NCI-H2196 treated with DMSO at 0.1 percent for 48 hours (cell line): ENCODE measurements at regions not wholly inside any gene's neighbourhood (a gene's known extent, or its start where the extent isn't known, plus 50 kb on each side); places are given as distances from the start of the nearest gene placed in this dataset.

Experiments used
- DNase-seq: peaks from one replicate; lab custom pipeline; 2025; ENCODE audit not compliant: unreplicated experiment; lab: John Stamatoyannopoulos, UW

DNA sequence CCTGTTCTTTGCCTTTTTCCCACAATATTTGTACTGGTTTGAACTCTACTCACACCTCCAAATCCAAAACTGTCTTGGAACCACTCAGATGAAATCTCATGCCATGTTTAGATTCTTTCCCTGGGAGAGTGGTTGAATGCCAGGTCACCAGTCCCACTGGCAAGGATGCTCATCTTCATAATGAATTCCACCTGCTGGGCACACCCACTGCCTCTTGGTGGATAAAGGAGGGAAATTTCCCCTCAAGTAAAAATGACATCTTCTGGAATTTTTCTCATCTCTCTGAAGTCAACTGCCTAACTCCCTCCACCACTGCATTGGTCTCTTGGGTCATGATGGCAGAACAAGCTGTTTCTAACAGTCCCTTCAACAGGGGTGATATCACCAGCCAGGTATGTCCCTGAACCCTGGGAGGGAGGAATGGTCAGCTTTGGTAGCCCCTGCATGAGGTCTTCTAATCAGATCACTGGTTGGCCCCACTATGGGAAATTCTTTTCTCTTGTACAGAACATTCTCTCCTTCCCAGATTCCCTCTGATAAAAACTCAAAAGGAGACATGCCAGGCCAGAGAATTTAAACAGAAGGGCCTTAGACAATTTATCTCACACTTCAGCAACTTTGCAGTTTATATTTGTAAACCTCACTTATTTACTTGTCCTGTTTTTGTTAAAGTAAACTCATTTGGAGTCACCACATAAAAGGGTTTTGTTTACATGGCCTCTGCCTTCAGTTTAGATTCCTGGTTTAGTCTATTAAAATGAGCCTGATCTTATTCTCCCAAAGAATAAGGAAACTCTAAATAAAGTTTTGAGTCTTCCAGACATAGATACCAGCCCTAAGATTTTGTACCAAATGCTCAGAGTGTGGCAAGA is 143.4 kb downstream of the WNT5A start:
- no peak for DNase-seq

DNA sequence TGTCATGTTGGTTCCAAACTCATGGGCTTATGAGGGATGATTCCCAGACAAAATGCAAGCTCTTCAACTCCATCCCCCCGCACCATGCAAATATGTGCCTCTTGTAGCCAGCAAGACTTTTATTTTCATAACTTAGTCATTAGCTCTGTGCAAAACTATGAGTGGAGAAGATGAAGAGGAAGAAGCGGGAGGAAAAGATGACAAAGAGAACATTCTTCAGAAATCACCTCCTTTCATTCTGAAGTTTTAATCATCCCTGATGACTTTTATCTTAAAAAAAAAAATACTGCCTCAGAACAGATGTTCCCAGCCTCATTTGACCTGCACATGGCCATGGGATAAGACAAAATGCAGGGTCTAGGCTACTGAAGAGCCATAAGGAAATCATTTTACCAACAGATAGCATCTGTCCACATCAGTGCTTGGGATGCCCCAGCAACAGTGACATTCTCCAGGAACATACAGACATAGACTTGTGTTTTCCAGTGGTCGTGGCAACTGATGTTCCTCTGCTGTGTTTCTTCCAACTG is 145.5 kb downstream of the WNT5A start:
- no peak for DNase-seq

DNA sequence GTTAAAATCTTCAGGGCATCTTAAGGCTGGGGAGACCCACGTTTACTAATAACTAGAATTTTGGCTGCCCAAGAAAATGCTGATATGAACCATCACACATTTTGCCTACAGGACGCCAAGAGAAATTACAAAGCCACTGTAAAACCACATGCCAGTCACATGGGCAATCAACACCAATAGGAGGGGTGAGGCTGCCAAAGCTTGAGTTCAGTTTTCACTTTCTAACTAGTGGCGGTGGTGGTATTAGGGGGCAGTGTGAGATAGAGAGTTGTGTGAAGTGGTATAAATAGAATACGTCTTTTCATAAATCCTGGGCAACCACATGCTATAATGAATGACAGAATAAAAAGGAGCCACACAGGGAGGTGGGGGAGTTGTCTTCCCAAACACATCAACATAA is 147.3 kb downstream of the WNT5A start:
- no peak for DNase-seq

DNA sequence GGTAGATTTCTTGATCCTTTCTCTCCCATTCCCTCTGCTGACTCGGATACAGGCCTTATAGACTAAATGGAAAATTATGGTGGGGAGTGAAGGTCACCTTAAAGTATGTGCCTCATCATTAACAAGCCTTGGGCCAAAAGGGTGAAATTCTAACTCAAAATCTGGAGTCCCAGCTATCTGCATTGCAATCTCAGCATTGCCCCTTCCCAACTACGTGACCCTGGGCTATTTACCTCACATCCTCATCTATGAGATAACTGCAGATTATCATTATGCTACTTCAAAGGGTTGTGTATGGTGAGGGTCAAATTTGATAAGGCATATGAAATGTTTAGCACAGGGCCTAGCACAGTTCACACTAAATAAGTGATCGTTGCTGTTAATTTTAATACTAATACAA is 147.7 kb downstream of the WNT5A start:
- DNase-seq, result no peak

DNA sequence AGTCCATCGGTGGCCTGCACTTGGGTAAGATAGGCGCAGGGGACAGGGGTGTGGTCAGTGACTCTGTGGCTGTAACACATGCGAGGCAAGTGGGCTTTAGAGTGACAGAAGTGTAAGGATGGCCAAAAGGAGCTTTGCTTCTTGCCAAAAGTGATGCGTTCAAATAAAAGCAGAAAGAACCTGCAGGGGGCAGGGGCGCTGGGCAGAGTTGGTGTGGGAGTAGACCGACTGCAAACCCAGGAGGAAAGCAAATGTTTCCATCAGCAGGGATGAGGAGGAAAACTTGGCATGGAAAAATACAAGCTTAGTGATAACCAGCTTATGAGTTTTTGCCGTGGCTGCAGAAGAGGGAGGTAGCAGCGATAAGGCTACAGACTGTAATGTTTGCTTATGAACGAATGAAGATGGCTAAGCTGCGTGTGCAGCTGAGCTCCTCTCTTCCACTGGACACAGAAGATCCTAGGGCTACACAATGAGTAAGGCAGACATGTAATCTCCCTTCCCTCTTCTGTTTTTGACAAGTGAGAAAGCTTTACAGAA is 149.4 kb downstream of the WNT5A start:
- no peak for DNase-seq

DNA sequence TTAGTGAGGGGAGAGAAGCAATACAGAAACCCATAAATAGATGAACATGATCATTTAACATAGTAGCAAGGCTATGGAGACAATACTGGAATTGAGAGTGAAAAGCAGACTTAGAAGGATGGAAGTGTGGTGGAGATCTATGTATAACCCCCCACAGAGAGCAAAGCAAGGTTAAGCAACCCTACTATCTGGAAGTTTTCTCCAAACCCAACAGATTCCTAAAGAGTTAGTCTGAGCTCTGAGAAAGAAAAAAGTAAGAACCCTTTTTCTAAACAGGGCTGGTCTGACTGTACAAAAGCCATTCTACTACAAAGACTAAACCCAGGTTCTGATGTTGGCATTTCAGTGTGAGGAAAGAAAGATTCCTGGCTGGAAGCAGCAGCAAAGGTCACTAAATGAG is 153.2 kb downstream of the WNT5A start:
- no peak for DNase-seq

DNA sequence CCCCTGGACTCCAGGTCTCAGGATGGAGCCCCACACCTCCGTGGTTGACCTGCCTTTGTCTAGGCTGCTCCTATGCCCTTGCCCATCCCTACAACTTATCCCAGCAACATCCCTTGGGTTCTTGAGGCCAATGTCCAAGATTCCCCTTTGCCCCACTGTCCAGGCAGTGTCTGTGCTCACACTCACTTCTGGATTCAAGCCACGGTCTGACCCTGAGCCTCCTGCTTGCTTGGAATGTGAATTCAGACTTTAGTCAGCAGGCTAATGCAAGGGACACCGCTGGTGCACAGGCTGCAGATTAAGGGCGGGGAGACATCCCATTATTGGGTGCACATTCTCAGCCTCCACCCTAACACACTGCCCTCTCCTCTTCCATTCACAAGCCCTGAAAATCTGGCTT is 154.1 kb downstream of the WNT5A start:
- no peak for DNase-seq

DNA sequence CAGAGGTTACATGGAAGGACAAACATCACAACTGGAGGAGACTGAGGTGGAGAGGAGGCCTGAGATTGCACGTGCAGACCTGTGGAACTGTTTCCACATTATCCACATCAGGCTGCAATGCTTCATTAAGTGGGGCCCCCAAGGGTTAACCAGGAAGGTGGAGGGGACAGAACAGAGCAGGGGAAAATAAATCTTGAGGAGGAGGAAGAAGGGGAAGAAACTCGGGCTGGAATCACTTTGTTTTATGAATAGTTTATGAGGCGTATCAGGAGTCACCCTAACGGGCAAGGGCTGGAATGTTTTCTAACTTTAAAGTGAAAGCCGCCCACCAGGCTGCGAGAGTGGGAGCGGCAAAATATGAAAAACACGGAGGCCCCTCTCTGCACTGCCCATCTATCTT is 154.9 kb downstream of the WNT5A start:
- no peak for DNase-seq

DNA sequence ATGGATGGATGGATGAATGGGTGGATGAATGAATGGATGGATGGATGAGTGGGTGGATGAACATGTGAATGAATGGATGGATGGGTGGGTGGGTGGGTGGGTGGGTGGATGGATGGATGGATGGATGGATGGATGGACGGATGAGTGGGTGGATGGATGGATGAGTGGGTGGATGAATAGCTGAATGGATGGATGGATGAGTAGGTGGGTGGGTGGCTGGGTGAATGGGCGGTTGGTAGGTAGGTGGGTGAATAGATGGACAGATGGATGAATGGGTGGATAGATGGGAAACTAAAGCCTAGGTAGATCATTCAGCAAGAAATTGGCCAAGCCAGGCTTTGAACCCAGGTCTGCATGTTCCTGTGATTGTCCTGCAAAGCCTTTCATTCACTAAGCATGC is 155.6 kb downstream of the WNT5A start:
- no peak for DNase-seq

DNA sequence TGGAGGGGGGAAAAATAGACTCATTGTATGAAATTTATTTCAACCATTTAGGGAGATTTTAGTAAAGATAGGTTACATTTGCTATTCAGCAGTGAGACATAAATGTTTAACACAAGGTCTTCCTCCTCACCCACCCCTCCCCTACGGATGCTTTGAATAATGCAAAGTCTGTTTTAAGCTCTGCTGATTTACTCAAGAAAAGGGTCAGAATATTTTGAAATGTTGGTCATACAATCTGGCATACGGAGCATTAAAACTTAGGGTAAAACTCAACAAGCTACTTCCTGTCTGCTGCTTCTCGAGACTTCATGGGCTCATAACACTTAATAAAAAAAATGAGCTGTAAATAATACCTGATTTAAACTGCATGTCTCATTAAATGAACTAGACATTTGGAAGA is 156.3 kb downstream of the WNT5A start:
- DNase-seq, result no peak

DNA sequence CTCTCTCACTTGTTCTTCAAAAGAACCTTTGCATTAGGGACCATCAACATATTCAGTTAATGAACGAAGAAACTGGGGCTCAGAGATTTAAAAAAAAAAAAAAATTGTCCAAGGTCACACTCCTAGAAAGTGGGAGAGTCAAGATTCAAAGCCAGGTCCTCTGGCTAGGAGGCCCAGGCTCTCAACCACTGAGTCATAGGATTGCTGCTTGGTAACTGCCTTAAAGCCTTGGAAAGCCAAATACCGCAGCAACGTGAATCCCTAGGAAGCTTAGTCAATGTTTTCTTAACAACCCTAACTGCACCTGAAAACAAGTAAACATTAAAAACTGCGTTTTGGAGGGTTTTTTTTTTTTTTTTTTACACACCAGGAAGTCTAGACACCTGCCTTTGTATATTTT is 156.8 kb downstream of the WNT5A start:
- peak; percentile 12 for DNase-seq

DNA sequence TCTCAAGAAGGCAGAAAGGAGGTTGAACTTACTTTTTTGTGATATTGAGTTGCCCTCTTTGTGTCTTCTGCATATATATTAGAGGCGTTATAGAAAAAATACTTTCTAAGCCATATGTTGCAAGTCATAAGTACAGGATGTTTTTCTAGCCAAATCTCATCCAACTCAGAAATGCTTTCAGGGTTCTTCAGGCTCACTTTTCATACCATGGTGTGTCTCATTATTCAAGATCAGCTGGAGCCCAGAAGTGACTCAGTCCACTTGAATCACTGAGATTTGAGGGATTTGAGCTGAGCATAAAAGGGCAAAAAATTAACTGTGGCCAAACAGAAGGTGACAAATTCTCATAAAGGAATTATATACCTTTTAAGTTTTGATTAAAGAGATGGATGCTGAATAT is 157.3 kb downstream of the WNT5A start:
- no peak for DNase-seq

DNA sequence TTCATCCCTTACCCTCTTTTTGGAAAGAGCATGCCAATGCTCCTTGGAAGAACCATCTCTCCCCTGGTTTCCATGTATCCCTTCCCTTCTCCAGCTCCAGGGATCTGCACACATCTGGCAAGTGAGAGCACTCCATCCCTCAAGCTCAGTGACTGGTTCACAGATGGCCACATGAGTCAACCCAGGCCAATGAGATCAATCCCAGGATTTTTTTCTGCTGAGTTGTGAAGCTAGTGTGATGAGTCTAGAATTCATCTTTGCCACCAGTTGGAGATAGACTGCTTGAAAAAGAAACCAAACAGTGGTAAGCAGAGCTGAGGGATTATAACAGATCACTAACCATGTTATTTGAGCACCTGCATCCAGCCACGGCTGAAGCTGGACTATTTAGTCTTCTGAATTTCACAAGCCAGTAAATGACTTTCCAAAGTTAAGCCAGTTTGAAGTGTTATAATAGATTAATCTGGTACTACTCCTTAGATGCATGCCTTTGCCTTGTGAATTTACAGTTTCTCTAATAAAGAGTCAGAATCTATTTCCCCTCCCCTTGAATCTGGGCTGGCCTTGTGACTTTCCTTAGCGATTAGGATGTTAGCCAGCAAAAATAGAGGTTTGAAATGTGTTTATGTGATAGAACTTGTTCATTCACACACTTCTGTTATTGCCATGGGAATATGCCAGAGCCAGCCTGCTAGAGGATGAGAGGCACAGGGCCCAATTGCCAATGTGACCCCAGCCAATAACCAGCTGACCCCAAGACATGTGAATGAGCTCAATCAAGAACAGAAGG is 159.8 kb downstream of the WNT5A start:
- no peak for DNase-seq

DNA sequence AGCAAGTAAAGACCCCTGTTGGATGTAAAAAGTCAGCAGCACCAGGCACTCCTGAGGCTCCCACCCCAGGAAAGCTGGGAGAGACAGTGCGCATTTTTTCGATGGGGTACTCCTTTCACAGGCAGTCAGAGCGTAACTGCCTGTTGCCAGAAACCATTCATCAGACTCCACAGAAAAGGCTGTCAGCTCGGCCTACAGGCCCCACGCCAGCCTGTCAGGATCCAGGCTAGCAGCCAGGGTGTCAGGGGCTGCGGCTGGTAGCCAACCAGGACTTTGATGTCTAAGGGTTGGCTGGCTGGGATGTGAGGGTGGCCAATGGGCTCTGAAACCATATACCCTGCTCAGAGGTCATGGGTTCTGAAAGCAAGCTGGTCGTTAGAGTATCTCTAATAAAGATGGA is 164.5 kb downstream of the WNT5A start:
- DNase-seq, result no peak

DNA sequence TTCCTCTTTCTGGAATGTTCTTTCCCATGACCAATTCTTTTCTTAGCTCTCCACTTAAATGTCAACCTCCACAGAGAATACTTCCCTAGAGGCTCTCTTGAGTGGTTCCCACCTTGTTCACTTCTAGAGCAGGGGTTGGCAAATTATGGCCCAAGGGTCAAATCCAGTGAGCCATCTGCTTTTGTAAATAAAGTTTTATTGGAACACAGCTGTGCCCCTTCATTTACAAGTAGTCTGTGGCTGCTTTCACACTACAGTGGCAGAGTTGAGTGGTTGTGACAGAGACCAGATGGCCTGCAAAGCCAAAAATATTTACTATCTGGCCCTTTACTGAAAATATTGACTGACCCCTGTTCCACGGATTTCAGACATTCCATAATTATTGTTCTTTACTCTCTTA is 166.2 kb downstream of the WNT5A start:
- no peak for DNase-seq

DNA sequence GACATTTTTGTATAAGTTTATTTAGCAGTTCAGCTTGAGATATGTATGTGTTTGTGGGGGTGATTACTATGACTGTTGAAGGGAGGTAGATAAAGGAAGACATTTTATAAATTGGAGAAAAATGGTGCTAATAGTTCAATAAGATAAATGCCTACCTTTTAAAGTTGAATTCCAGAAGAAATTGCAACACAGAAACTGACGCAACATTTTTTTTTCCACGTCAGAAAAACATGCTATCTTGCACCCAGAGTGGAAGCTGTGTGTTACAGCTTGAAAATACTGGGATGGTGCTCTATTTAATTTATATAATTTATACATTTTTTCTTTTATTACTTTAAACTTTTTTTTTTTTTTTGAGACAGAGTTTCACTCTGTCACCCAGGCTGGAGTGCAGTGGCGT is 171.7 kb downstream of the WNT5A start:
- no peak for DNase-seq

DNA sequence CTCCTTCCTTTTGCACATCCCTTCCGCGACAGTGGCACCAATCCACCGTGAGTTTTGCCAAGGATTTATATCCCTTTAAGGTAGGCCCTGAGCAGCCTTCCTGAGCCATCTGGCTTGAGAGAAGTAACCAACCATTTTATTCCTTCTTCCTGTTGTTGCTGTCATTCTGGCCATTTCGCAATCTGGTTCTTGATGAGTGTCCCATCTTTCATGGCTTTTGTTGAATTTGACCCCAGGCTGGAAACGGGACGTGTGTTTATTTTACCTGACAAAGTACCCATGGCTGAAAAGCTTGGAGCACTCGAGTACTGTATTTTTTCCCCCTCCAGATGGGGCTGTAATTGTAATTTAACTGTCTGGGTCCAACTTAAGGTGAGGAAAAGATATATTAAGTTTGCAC is 173.4 kb downstream of the WNT5A start:
- no peak for DNase-seq

DNA sequence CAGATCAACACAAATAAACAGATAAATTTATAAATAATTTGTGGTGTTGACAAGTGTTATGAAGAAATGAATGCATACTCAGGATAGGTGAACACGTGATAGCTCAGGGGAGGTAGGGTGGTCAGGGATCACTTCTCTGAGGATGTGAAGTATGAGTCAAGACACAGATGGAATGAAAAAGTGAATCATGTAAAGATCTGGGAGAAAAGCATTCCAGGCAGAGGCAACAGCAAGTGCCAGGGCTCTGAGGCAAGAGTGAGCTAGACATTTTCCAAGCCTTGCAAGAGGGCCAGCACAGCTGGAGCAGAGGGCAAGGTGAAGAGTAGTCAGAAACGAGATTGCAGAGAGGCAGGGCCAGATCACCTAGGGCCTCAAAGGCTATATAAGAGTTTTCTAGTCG is 177.8 kb downstream of the WNT5A start:
- no peak for DNase-seq

DNA sequence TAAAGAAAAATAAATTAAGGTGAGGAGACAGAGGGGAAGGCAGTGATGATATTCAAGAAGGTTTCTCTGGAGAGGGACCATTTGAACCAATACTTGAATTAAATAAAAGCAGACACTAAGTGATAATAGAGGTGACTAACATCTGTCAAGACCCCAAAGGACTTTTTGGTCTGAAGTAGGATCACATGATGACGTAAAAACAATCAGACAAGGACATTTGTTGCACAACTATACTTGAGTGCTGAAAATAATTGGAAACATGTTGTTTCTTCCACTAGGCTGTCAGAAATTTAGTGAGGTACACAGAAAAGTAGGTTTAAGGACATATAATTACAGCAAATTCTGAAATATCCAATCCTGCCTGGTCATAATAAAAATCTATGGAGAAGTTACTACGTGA is 179.5 kb downstream of the WNT5A start:
- no peak for DNase-seq

DNA sequence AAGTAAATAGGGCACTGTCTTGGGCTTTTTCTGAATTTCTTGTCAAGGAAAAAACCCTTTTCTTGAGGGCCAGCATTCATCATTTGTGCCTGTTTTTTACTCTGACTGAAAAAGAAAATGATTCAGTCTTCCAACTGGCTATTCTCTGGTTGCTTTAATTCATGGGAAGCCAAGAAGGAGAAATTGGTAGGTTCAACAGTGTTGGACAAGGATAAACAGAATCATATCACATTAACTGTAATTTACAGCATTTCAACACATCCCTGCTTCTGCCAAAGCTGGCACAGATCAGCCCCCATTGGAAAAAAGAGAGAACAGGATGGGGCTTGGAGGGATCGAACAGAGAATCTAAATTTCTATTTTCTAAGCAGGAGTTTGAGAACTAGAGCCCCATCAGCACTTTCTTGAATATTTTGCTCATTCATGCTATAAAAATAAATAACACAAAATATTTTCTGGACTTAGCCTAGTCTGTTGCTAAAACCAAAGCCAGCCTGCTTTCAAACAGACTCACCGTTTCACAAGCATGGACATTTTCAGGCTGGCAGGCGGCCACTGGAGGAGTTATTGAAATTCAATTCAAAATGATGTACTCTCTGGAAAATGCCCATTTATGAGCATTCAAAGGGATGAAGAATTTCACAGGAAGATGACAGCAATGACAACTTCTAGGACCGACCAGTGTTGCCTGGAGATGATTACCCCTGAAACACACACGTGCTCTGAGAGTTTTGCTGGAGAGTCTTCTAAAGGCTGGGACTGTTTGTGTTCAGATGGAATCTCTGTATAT is 181.2 kb downstream of the WNT5A start:
- DNase-seq, result no peak

DNA sequence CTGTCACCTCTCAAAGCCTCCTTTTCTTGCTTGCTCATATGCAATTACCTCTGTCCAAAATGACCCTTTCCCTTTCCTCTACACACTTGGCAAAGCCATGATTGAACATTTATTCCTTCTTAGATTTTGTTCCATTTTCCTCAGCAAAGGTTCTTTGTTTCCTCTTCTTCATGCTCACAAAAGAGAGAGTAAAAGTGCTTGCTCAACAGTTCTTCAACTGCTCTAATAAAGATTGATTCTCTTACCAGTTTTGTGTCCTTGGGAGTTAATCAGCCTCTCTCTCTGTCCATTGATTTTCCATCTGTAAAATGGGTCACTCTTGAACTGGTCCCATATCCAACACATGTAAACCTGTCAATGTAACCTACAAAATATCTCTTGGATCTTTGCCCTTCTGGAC is 186.4 kb downstream of the WNT5A start:
- DNase-seq, result no peak
